ENCODE measurements at regions not wholly inside any gene's neighbourhood (a gene's known extent, or its start where the extent isn't known, plus 50 kb on each side); places are given as distances from the start of the nearest gene placed in this dataset.
A peak's percentile ranks its signal among the peaks of the same experiment; 100 is the strongest.

DNA sequence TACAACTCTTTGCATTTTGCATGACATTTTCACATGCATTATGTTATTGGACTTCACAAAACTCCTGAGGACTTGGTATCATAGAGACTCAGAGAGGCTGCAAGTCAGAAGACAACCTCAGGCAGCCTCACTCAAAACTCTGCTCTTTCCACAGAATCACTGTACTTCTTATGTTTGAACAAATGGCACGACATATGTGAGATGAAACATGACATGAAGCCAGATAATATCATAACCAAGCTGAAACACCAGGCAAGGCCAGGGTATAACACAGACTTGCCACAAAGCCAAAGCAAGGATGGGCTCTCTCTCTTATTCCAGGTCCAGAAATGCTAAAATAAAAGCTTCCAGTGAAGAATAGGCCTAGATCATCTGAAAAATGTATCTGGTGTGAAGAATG, 425.8 kb upstream of the CDH5 start:
- H3K4me3 ChIP-seq (ENCODE audit: control insufficient read depth, low read depth, low read length): no peak overlapping the region
- TF ChIP-seq, protein P1, sequence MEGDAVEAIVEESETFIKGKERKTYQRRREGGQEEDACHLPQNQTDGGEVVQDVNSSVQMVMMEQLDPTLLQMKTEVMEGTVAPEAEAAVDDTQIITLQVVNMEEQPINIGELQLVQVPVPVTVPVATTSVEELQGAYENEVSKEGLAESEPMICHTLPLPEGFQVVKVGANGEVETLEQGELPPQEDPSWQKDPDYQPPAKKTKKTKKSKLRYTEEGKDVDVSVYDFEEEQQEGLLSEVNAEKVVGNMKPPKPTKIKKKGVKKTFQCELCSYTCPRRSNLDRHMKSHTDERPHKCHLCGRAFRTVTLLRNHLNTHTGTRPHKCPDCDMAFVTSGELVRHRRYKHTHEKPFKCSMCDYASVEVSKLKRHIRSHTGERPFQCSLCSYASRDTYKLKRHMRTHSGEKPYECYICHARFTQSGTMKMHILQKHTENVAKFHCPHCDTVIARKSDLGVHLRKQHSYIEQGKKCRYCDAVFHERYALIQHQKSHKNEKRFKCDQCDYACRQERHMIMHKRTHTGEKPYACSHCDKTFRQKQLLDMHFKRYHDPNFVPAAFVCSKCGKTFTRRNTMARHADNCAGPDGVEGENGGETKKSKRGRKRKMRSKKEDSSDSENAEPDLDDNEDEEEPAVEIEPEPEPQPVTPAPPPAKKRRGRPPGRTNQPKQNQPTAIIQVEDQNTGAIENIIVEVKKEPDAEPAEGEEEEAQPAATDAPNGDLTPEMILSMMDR (IDR thresholded peaks at IDR 0.05; ENCODE audit: control insufficient read depth, insufficient read depth, low read depth, low read length, missing control alignments): no peak
- no peak for DNase-seq (ENCODE audit: low read depth)

DNA sequence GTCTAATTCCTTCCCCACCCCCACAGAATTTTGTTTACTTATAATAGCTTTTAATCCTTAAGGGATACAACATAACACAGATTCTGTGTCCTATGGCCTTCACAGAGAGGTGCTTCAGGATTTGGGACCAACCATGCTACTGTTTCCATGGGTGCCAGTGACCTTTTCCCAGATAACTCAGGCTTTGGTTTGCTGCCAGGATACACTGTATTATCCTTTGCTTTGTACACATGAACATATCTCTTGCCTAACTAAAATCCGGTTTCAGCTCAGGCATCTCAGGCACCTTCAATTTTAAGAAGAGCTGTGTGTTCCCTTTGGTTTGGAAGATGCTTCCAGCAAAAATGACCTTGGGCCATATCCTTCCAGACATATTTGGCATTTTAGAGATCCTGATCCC, 428.4 kb upstream of the CDH5 start:
- TF ChIP-seq, protein P1 (IDR thresholded peaks at IDR 0.05; ENCODE audit: control insufficient read depth, insufficient read depth, low read depth, low read length, missing control alignments): no peak
- no peak for DNase-seq (ENCODE audit: low read depth)
- H3K4me3 ChIP-seq (ENCODE audit: control insufficient read depth, low read depth, low read length): no peak overlapping the region

DNA sequence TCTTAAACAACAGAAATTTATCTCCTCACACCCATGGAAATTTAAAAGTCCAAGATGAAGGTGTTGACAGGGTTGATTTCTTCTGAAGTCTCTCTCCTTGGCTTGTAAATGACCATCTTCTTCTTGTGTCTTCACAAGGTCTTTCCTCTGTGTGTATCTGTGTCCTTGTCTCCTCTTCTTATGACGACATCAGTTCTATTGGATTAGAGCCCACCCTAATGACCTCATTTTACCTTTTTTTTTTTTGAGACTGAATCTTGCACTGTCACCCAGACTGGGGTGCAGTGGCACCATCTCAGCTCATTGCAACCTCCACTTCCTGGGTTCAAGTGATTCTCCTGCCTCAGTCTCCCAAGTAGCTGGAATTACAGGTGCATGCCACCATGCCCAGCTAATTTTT, 429.0 kb upstream of the CDH5 start:
- no peak overlapping the region for H3K4me3 ChIP-seq (ENCODE audit: control insufficient read depth, low read depth, low read length)
- DNase-seq (ENCODE audit: low read depth): no peak
- TF ChIP-seq, protein P1 (IDR thresholded peaks at IDR 0.05; ENCODE audit: control insufficient read depth, insufficient read depth, low read depth, low read length, missing control alignments): no peak

DNA sequence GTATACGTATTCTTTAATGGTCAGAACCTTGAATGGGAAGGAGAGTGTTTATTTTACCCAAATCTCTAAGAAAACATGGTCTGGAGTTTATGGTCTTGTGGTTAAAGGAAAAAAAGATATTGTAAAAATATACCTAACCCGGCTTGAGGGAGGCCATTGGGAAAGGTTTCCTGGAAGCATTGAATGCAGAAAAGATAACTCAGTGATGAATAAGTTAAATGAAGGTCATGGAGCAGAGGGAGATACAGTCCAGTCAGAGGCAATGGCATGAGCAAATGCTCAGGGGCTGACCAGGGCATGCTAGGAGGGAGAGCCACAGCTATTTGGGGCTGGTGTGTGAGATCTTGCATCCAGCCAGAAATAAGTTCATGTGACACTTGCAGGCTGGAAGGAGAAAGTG, 430.4 kb upstream of the CDH5 start:
- TF ChIP-seq, protein P1 (IDR thresholded peaks at IDR 0.05; ENCODE audit: control insufficient read depth, insufficient read depth, low read depth, low read length, missing control alignments): no peak
- peak; percentile 7 for DNase-seq (ENCODE audit: low read depth)
- no peak overlapping the region for H3K4me3 ChIP-seq (ENCODE audit: control insufficient read depth, low read depth, low read length)

DNA sequence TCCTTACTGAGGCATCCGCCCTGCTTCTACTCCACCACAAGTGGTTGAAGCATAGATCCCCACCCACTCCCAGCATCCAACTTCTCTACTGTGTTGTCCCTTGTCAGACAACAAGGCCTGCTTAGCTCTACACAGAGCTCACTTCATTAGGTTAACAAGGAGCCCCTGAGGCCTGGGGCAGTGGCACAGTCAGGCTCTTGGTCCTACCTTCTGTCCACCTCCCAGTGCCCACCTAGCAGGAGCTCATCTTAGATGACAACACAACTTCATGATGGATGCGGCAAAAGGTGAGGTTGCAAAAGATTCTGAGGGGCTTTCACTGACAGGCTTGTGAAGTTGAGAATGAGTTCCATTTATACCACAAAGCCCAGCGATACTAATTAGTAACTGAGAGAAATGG, 432.0 kb upstream of the CDH5 start:
- no peak overlapping the region for H3K4me3 ChIP-seq (ENCODE audit: control insufficient read depth, low read depth, low read length)
- DNase-seq (ENCODE audit: low read depth): no peak
- TF ChIP-seq, protein P1 (IDR thresholded peaks at IDR 0.05; ENCODE audit: control insufficient read depth, insufficient read depth, low read depth, low read length, missing control alignments): no peak

DNA sequence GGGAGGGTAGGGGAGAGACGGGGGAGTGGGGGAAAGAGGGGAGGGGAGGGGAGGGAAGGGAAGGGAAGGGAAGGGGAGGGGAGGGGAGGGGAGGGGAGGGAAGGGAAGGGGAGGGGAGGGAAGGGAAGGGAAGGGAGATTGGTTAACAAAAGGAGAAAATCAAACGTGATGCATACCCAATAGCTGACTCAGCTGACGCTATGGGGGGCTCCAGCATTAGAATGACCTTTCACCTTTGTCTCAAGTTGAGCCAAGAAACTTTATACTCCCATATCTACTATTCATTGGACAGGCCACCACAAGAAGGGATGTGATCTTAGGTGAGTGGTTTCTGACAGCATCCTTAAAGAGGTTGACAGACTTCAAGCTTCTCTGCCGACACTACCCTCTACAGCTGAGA, 432.8 kb upstream of the CDH5 start:
- DNase-seq (ENCODE audit: low read depth): no peak

More for the DNA sequence above, 432.8 kb upstream of the CDH5 start:
- H3K4me3 ChIP-seq (ENCODE audit: control insufficient read depth, low read depth, low read length): no peak overlapping the region
- TF ChIP-seq, protein P1 (IDR thresholded peaks at IDR 0.05; ENCODE audit: control insufficient read depth, insufficient read depth, low read depth, low read length, missing control alignments): no peak

All from AG09309 (cell line).